ENCODE measurements at regions not wholly inside any gene's neighbourhood (a gene's known extent, or its start where the extent isn't known, plus 50 kb on each side); places are given as distances from the start of the nearest gene placed in this dataset.

GRCh38 chr4:178789279-178789678 lies 1347.0 kb upstream of the AGA start:
- FAIRE-seq (no peak), DNase-seq (no peak)
- Histone ChIP-seq H3K9me3 (ENCODE audit: control insufficient read depth in 2 of 3, insufficient read depth in 1 of 3, low read length in 3 of 3) (no peaks in the 10 kb centered on the region), H3K27me3 (ENCODE audit: control insufficient read depth, insufficient read depth, low read length) (no peaks in the 10 kb centered on the region), H3K4me1 (ENCODE audit: control insufficient read depth in 2 of 3, insufficient read depth in 2 of 3, low read depth in 1 of 3, low read length in 3 of 3) (no peaks in the 10 kb centered on the region), H3K9ac (ENCODE audit: low read length in 3 of 3) (no peak overlapping the region), H3K4me3 (ENCODE audit: low read length in 3 of 3) (no peak overlapping the region), H3K27ac (ENCODE audit: low read depth in 2 of 2, low read length in 2 of 2) (no peak overlapping the region), H3K36me3 (ENCODE audit: control insufficient read depth in 2 of 3, insufficient read depth in 3 of 3, low read length in 3 of 3) (no peaks in the 10 kb centered on the region)
- intact Hi-C loops (cut with DNase I), result no loop called here
- TF ChIP-seq CTCF (IDR thresholded peaks at IDR 0.05; ENCODE audit: borderline replicate concordance, extremely low read depth, insufficient read depth), result no peak

GRCh38 chr4:178799204-178799603 lies 1357.0 kb upstream of the AGA start:
- Histone ChIP-seq H3K4me1 (ENCODE audit: control insufficient read depth in 2 of 3, insufficient read depth in 2 of 3, low read depth in 1 of 3, low read length in 3 of 3) (no peaks in the 10 kb centered on the region), H3K27me3 (ENCODE audit: control insufficient read depth, insufficient read depth, low read length) (no peaks in the 10 kb centered on the region), H3K9me3 (ENCODE audit: control insufficient read depth in 2 of 3, insufficient read depth in 1 of 3, low read length in 3 of 3) (no peaks in the 10 kb centered on the region), H3K27ac (ENCODE audit: low read depth in 2 of 2, low read length in 2 of 2) (no peak overlapping the region), H3K9ac (ENCODE audit: low read length in 3 of 3) (no peak overlapping the region), H3K36me3 (ENCODE audit: control insufficient read depth in 2 of 3, insufficient read depth in 3 of 3, low read length in 3 of 3) (no peaks in the 10 kb centered on the region), H3K4me3 (ENCODE audit: low read length in 3 of 3) (no peak overlapping the region)
- DNase-seq (peak in 1 of 5 donors; percentile 13), FAIRE-seq (no peak)
- TF ChIP-seq CTCF (IDR thresholded peaks at IDR 0.05; ENCODE audit: borderline replicate concordance, extremely low read depth, insufficient read depth), result no peak
- intact Hi-C loops (cut with DNase I), result no loop called here

DNA sequence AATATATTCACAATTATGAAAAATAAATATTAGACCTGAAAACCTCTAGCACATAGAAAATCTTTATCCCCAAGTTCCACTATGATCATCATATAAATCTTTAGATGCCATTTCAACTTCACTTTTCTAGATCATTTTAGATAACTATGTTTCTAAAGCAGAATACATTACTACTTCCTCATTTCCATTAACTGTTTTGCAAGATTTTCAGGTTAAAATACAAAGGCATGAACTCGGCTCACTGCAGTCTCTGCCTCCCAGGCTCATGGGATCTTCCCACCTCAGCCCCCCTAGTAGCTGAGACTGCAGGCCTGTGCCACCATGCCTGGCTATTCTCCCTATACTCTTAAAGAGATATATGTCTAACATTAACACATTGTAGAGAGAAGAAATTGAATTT lies 1365.9 kb upstream of the AGA start:
- no peak overlapping the region for H3K9ac ChIP-seq (ENCODE audit: low read length in 3 of 3)
- DNase-seq, result no peak
- intact Hi-C loops (cut with DNase I), result no loop called here
- no peak overlapping the region for H3K27ac ChIP-seq (ENCODE audit: low read depth in 2 of 2, low read length in 2 of 2)
- no peaks in the 10 kb centered on the region for H3K4me1 ChIP-seq (ENCODE audit: control insufficient read depth in 2 of 3, insufficient read depth in 2 of 3, low read depth in 1 of 3, low read length in 3 of 3)
- H3K9me3 ChIP-seq (ENCODE audit: control insufficient read depth in 2 of 3, insufficient read depth in 1 of 3, low read length in 3 of 3), result no peaks in the 10 kb centered on the region
- H3K27me3 ChIP-seq (ENCODE audit: control insufficient read depth, insufficient read depth, low read length), result no peaks in the 10 kb centered on the region
- FAIRE-seq, result no peak
- TF ChIP-seq CTCF (IDR thresholded peaks at IDR 0.05; ENCODE audit: borderline replicate concordance, extremely low read depth, insufficient read depth), result no peak
- no peak overlapping the region for H3K4me3 ChIP-seq (ENCODE audit: low read length in 3 of 3)
- no peaks in the 10 kb centered on the region for H3K36me3 ChIP-seq (ENCODE audit: control insufficient read depth in 2 of 3, insufficient read depth in 3 of 3, low read length in 3 of 3)

GRCh38 chr4:178809921-178810320 lies 1367.7 kb upstream of the AGA start:
- intact Hi-C loops (cut with DNase I), result no loop called here
- Histone ChIP-seq H3K9ac (ENCODE audit: low read length in 3 of 3) (no peak overlapping the region), H3K36me3 (ENCODE audit: control insufficient read depth in 2 of 3, insufficient read depth in 3 of 3, low read length in 3 of 3) (no peaks in the 10 kb centered on the region), H3K27me3 (ENCODE audit: control insufficient read depth, insufficient read depth, low read length) (no peaks in the 10 kb centered on the region), H3K4me3 (ENCODE audit: low read length in 3 of 3) (no peak overlapping the region), H3K27ac (ENCODE audit: low read depth in 2 of 2, low read length in 2 of 2) (no peak overlapping the region), H3K4me1 (ENCODE audit: control insufficient read depth in 2 of 3, insufficient read depth in 2 of 3, low read depth in 1 of 3, low read length in 3 of 3) (no peaks in the 10 kb centered on the region), H3K9me3 (ENCODE audit: control insufficient read depth in 2 of 3, insufficient read depth in 1 of 3, low read length in 3 of 3) (no peaks in the 10 kb centered on the region)
- FAIRE-seq (no peak), DNase-seq (no peak)
- TF ChIP-seq CTCF (IDR thresholded peaks at IDR 0.05; ENCODE audit: borderline replicate concordance, extremely low read depth, insufficient read depth), result no peak

Measured in kidney (tissue), 13 donors.